Mesothelial cell of epicardium (in vitro differentiated cells): ENCODE measurements at regions not wholly inside any gene's neighbourhood (a gene's known extent, or its start where the extent isn't known, plus 50 kb on each side); places are given as distances from the start of the nearest gene placed in this dataset.

Experiments used
- DNase-seq, 2 experiments: peaks; one replicate each; pipeline ENCODE4 v3.0.0; 2021; ENCODE audit warnings: low spot score in 2 of 2; ENCODE audit not compliant: unreplicated experiment in 2 of 2
- H3K27ac Mint-ChIP-seq: 2 replicates; pipeline ENCODE4 v1.8.0; 2021; ENCODE audit warnings: mixed read lengths
- H3K27me3 Mint-ChIP-seq: 2 replicates; pipeline ENCODE4 v1.8.0; 2021; ENCODE audit warnings: low read depth, mixed read lengths
- H3K36me3 Mint-ChIP-seq: 2 replicates; pipeline ENCODE4 v1.8.0; 2021; ENCODE audit warnings: mixed read lengths
- H3K4me1 Mint-ChIP-seq: 2 replicates; pipeline ENCODE4 v1.8.0; 2021; ENCODE audit warnings: mixed read lengths
- H3K4me3 Mint-ChIP-seq: 2 replicates; pipeline ENCODE4 v1.8.0; 2021; ENCODE audit warnings: mild to moderate bottlenecking, moderate library complexity, mixed read lengths
- H3K9me3 Mint-ChIP-seq: 2 replicates; pipeline ENCODE4 v1.8.0; 2021; ENCODE audit warnings: mixed read lengths
- TF ChIP-seq, protein P1 (sequence below): fragments of 200-600 bp; sonication (generic); IDR thresholded peaks from one replicate; pipeline ENCODE4 v1.5.0; 2021; ENCODE audit warnings: antibody characterized with exemption; ENCODE audit not compliant: unreplicated experiment

DNA sequence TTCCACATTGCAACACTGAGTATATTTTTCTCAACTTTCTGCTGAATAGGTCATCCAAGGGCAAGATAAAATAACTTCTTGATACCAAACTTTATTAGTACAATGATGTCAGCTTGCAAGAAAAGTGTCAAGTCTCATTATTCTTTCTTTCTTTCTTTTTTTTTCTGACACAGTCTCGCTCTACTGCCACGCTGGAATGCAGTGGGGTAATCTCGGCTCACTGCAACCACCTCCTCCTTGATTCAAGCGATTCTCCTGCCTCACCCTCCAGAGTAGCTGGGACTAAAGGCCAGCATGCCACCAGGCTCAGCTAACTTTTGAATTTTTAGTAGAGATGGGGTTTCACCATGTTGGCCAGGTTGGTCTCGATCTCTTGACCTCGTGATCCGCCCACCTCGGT is 523.4 kb downstream of the FSCB start:
- Mint-ChIP-seq H3K36me3 (no peaks in the 10 kb centered on the region), H3K4me3 (no peak overlapping the region), H3K27me3 (no peaks in the 10 kb centered on the region), H3K9me3 (peaks cover 9% of the 10 kb centered on the region), H3K4me1 (no peaks in the 10 kb centered on the region), H3K27ac (no peak overlapping the region)
- TF ChIP-seq, protein P1, sequence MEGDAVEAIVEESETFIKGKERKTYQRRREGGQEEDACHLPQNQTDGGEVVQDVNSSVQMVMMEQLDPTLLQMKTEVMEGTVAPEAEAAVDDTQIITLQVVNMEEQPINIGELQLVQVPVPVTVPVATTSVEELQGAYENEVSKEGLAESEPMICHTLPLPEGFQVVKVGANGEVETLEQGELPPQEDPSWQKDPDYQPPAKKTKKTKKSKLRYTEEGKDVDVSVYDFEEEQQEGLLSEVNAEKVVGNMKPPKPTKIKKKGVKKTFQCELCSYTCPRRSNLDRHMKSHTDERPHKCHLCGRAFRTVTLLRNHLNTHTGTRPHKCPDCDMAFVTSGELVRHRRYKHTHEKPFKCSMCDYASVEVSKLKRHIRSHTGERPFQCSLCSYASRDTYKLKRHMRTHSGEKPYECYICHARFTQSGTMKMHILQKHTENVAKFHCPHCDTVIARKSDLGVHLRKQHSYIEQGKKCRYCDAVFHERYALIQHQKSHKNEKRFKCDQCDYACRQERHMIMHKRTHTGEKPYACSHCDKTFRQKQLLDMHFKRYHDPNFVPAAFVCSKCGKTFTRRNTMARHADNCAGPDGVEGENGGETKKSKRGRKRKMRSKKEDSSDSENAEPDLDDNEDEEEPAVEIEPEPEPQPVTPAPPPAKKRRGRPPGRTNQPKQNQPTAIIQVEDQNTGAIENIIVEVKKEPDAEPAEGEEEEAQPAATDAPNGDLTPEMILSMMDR, result no peak
- DNase-seq, result no peak

GRCh38 chr14:43981135-43981768 is 525.8 kb downstream of the FSCB start:
- no peak for DNase-seq
- Mint-ChIP-seq H3K4me1 (no peaks in the 10 kb centered on the region), H3K9me3 (peaks cover 12% of the 10 kb centered on the region), H3K27ac (no peak overlapping the region), H3K36me3 (no peaks in the 10 kb centered on the region), H3K27me3 (no peaks in the 10 kb centered on the region), H3K4me3 (no peak overlapping the region)
- TF ChIP-seq, protein P1, result no peak

GRCh38 chr14:43956741-43957140 is 550.3 kb downstream of the FSCB start:
- no peak overlapping the region for H3K4me3 Mint-ChIP-seq
- H3K4me1 Mint-ChIP-seq, result no peaks in the 10 kb centered on the region

DNA sequence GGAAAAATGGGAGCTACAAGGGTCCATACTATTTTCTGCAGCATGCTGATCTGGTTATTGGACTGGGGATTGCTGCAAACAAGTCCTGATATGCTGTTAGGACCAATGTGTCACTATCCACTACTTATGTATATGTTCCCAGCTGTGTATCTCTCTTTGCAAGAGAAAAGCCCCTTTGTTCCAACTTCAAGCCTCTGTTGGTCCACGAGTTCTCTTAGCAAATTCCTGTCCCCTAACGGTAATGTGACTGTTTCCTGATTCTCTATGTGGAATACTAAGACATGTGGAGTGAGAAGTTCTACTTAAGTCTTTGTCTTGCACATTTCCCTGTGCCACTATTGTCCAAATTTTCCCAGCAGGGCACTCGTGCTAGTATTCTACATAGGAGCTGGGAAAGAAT is 557.7 kb downstream of the FSCB start:
- H3K27ac Mint-ChIP-seq, result no peak overlapping the region
- no peaks in the 10 kb centered on the region for H3K9me3 Mint-ChIP-seq
- no peaks in the 10 kb centered on the region for H3K27me3 Mint-ChIP-seq
- no peaks in the 10 kb centered on the region for H3K4me1 Mint-ChIP-seq
- TF ChIP-seq, protein P1, result no peak
- DNase-seq, result no peak
- no peak overlapping the region for H3K4me3 Mint-ChIP-seq
- H3K36me3 Mint-ChIP-seq, result no peaks in the 10 kb centered on the region

More at GRCh38 chr14:43956741-43957140, 550.3 kb downstream of the FSCB start:
- Mint-ChIP-seq H3K27ac (no peak overlapping the region), H3K9me3 (no peaks in the 10 kb centered on the region), H3K27me3 (no peaks in the 10 kb centered on the region), H3K36me3 (no peaks in the 10 kb centered on the region)
- DNase-seq, result no peak
- TF ChIP-seq, protein P1, result no peak

- no peaks in the 10 kb centered on the region for H3K4me1 Mint-ChIP-seq
- DNase-seq, result no peak
- H3K27me3 Mint-ChIP-seq, result no peaks in the 10 kb centered on the region
- no peak overlapping the region for H3K4me3 Mint-ChIP-seq
- H3K36me3 Mint-ChIP-seq, result no peaks in the 10 kb centered on the region
- TF ChIP-seq, protein P1, result no peak
- peaks cover 16% of the 10 kb centered on the region for H3K9me3 Mint-ChIP-seq
- no peak overlapping the region for H3K27ac Mint-ChIP-seq
These were observed 567.2 kb downstream of the FSCB start for GRCh38 chr14:43939836-43940235.
